Neural crest cell (in vitro differentiated cells): ENCODE measurements at regions not wholly inside any gene's neighbourhood (a gene's known extent, or its start where the extent isn't known, plus 50 kb on each side); places are given as distances from the start of the nearest gene placed in this dataset.

Source experiments
- DNase-seq: peaks from one replicate; pipeline ENCODE4 v3.0.0; 2021; ENCODE audit warnings: low read depth, mixed read lengths, low spot score
- H3K27ac Mint-ChIP-seq: one replicate; pipeline ENCODE4 v1.8.0; 2021; ENCODE audit warnings: mild to moderate bottlenecking, mixed read lengths; ENCODE audit not compliant: unreplicated experiment
- H3K27me3 Mint-ChIP-seq: 2 replicates; pipeline ENCODE4 v1.8.0; 2021; ENCODE audit warnings: low read depth, mild to moderate bottlenecking, mixed read lengths
- H3K36me3 Mint-ChIP-seq: 2 replicates; pipeline ENCODE4 v1.8.0; 2021; ENCODE audit warnings: low read depth, mild to moderate bottlenecking, mixed read lengths
- H3K4me1 Mint-ChIP-seq: 2 replicates; pipeline ENCODE4 v1.8.0; 2021; ENCODE audit warnings: mixed read lengths
- H3K4me3 Mint-ChIP-seq: one replicate; pipeline ENCODE4 v1.8.0; 2021; ENCODE audit warnings: mild to moderate bottlenecking, mixed read lengths
- H3K9me3 Mint-ChIP-seq: 2 replicates; pipeline ENCODE4 v1.8.0; 2021; ENCODE audit warnings: mixed read lengths
- CTCF ChIP-seq: fragments of 200-600 bp; sonication (generic); conservative IDR thresholded peaks from 2 replicates; pipeline ENCODE4 v1.5.0; 2021; ENCODE audit warnings: antibody characterized with exemption, mild to moderate bottlenecking

- no peak for DNase-seq
- Mint-ChIP-seq H3K4me3 (no peak overlapping the region), H3K4me1 (peaks cover 12% of the 10 kb centered on the region)
These were observed 512.0 kb upstream of the ZNF385D start for GRCh38 chr3:22263042-22263441.

DNA sequence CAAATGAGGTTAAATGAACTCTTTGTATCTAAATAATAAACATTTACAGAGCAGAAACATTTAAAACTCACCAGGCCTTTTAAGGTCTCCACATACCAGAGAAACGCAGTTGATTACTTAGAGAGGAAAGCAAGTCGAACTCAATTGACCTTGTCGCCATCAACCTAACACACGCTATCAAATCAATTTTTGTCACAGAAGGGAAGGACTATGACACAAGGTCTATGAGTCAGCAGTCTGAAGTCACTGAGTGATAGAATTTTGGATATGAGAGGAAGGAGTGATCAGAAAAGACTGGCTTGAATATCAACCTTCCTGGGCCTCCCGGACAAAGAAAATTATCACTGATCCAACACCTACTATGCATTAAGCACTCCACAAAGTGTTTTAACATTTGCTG is 514.4 kb upstream of the ZNF385D start:
- H3K27ac Mint-ChIP-seq: no peak overlapping the region
- no peak for TF ChIP-seq CTCF
- no peaks in the 10 kb centered on the region for H3K36me3 Mint-ChIP-seq
- H3K27me3 Mint-ChIP-seq: peaks cover 3% of the 10 kb centered on the region
- DNase-seq: no peak
- H3K4me3 Mint-ChIP-seq: no peak overlapping the region
- H3K4me1 Mint-ChIP-seq: peaks cover 12% of the 10 kb centered on the region
- H3K9me3 Mint-ChIP-seq: peaks cover 4% of the 10 kb centered on the region

More at GRCh38 chr3:22263042-22263441, 512.0 kb upstream of the ZNF385D start:
- no peak for TF ChIP-seq CTCF
- H3K27me3 Mint-ChIP-seq: peaks cover 3% of the 10 kb centered on the region
- H3K27ac Mint-ChIP-seq: no peak overlapping the region
- no peaks in the 10 kb centered on the region for H3K36me3 Mint-ChIP-seq
- peaks cover 4% of the 10 kb centered on the region for H3K9me3 Mint-ChIP-seq

DNA sequence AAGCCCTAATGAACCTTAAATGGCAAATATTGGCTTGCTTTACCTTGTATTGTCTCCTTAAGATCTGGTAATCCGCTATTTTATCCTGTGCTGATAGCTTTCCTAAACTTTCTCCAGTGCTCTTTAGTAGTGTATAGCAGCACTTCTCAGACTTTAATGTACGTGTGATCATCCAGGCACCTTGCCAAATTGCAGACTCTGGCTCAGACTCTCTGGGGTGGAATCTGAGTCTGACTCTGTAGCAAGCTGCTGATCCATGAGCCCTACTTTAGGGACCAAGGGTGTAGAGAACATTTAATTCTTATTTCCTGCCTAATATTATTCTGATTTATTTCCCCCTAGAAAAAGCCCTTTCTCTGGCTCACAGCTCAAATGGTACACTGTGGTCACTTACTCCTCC is 518.8 kb upstream of the ZNF385D start:
- peaks cover 2% of the 10 kb centered on the region for H3K4me1 Mint-ChIP-seq
- no peaks in the 10 kb centered on the region for H3K27me3 Mint-ChIP-seq
- no peak for TF ChIP-seq CTCF
- H3K9me3 Mint-ChIP-seq: no peaks in the 10 kb centered on the region
- H3K27ac Mint-ChIP-seq: no peak overlapping the region
- DNase-seq: no peak
- no peaks in the 10 kb centered on the region for H3K36me3 Mint-ChIP-seq
- no peak overlapping the region for H3K4me3 Mint-ChIP-seq

- no peaks in the 10 kb centered on the region for H3K27me3 Mint-ChIP-seq
- no peaks in the 10 kb centered on the region for H3K36me3 Mint-ChIP-seq
- no peak overlapping the region for H3K4me3 Mint-ChIP-seq
- H3K27ac Mint-ChIP-seq: no peak overlapping the region
- DNase-seq: no peak
- no peaks in the 10 kb centered on the region for H3K4me1 Mint-ChIP-seq
- no peak for TF ChIP-seq CTCF
- no peaks in the 10 kb centered on the region for H3K9me3 Mint-ChIP-seq
These were observed 525.3 kb upstream of the ZNF385D start for GRCh38 chr3:22276351-22276750.

GRCh38 chr3:22284559-22284958 is 533.5 kb upstream of the ZNF385D start:
- Mint-ChIP-seq H3K4me1 (no peaks in the 10 kb centered on the region), H3K27ac (no peak overlapping the region), H3K36me3 (no peaks in the 10 kb centered on the region), H3K27me3 (no peaks in the 10 kb centered on the region), H3K4me3 (no peak overlapping the region), H3K9me3 (no peaks in the 10 kb centered on the region)
- DNase-seq: no peak
- no peak for TF ChIP-seq CTCF

- no peaks in the 10 kb centered on the region for H3K4me1 Mint-ChIP-seq
- no peak overlapping the region for H3K27ac Mint-ChIP-seq
- H3K36me3 Mint-ChIP-seq: no peaks in the 10 kb centered on the region
- H3K27me3 Mint-ChIP-seq: no peaks in the 10 kb centered on the region
- DNase-seq: no peak
- no peak for TF ChIP-seq CTCF
- H3K4me3 Mint-ChIP-seq: no peak overlapping the region
- no peaks in the 10 kb centered on the region for H3K9me3 Mint-ChIP-seq
These were observed 537.7 kb upstream of the ZNF385D start for GRCh38 chr3:22288756-22289155.
